GM19395 (cell line): ENCODE measurements at regions not wholly inside any gene's neighbourhood (a gene's known extent, or its start where the extent isn't known, plus 50 kb on each side); places are given as distances from the start of the nearest gene placed in this dataset.
A peak's percentile ranks its signal among the peaks of the same experiment; 100 is the strongest.

Source experiments
- ATAC-seq: cut with Tn5 transposase; IDR thresholded peaks from one replicate; pipeline ENCODE4 v1.9.1; 2021; ENCODE audit warnings: mild to moderate bottlenecking, moderate library complexity; ENCODE audit not compliant: unreplicated experiment

DNA sequence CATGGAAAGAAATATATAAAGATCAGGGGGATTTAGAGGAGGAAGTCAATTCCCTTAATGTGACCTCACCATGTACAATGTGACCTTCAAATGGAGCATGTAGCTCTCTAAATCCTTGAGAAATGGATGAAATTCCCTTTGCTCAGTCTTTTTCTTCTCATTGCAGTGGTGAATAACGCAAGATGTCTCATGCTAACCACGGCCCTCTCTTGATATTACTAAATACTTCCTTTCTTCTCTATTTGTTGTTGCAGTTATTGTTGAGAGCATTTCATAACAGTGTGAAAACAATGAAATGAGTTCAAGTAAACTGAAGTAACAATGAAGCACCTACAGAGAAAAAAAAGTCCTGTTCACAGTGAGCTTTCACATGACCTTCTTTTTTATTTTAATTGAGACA is 55.6 kb downstream of the ZNF281 start:
- ATAC-seq = peak; percentile 74

DNA sequence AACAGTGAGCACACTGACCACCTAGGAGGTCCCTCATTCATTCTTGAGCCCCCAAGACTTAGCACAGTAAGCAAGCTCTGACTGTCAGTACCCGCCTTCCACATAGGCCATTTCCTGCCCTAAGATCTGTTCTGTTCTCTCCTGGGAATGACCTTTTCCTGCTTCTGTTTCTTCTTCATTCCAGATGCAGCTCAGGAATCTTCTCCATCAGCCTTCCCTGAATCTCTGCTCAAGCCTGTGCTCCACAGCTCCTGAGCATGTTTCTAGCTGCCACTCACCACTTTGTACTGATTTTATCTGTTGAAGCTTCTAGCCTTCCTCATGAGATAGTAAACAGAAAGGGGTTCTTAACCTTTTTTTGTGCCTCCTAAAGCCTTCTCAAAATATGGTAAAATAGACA is 56.6 kb downstream of the ZNF281 start:
- ATAC-seq = no peak

DNA sequence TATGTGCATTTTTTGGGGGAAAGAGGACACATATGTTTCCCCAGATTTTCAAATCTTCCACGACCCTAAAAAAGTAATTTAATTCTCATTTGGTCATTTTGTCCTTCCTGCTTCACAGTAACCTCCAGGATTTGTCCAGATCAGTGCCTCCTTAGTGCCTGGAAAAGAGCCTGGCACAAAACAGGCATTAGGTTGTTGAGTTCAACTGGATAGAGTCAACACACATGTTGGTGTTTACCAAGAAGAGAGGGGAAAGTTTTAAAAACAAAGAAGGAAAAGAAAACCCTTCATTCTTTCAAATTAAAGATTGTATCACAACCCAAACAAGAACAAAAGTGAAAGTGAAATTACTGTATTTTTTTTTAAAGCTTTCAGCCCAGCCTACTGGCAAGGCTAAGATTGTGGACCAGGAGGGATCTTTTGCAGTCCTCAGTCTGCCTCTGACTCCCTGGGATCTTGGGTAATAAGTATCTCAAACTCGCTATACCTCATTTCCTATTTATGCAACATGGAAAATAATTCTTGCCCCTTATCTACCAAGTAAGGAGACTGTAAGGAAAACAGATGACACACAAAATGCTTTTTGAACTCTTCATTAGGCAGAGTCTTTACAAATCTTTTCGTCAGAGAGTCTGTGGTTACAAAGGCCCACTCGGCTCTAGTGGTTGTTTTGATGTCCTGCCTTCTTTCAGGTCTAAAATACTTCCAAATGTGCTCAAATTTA is 57.8 kb downstream of the ZNF281 start:
- peak; percentile 69 for ATAC-seq

DNA sequence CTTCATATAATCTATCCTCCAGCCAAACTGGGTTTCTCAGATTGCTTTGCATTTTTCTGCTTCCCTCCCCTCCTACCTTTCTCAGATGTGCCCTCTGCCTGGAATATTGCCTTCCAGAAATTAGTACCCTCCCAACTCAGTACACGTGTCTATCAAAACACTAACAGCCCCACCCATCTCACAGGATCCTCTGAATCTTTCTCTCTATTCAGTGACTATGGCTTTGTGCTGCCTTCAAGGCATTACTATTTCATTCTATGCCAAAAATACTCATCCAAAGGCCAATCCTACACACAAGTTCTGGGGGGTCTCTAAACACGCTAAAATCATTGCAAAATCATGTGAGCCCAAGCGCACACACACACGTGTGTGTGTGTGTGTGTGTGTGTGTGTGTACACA is 58.4 kb downstream of the ZNF281 start:
- ATAC-seq = no peak

DNA sequence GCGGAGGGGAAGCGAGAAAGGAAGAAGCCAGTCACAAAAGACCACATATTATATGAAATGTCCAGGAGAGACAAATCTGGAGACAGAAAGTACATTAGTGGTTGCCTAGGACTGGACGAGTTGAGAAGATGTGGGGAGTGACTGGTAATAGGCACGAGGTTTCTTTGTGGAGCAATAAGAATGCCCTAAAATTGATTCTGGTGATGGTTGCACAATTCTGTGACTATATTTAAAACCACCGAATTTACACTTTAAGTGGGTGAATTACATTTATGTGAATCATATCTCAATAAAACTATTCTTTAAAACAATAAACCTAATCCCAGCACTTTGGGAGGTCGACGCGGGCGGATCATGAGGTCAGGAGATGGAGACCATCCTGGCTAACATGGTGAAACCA is 63.1 kb downstream of the ZNF281 start:
- ATAC-seq = no peak

DNA sequence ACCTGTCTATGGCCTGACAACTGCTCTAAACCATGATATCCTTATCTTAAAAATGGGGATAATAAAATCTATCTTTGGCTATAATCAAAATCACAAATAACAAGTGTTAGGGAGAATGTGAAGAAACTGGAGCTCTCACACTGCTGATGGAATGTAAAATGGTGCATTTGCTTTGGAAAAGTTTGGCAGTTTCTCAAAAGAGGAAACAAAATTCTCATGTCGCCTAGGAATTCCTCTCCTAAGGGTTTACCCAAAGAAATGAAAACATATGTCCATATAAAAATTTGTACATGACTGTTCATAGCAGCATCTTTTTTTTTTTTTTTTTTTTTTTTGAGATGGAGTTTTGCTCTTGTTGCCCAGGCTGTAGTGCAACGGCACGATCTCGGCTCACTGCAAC is 64.3 kb downstream of the ZNF281 start:
- no peak for ATAC-seq

DNA sequence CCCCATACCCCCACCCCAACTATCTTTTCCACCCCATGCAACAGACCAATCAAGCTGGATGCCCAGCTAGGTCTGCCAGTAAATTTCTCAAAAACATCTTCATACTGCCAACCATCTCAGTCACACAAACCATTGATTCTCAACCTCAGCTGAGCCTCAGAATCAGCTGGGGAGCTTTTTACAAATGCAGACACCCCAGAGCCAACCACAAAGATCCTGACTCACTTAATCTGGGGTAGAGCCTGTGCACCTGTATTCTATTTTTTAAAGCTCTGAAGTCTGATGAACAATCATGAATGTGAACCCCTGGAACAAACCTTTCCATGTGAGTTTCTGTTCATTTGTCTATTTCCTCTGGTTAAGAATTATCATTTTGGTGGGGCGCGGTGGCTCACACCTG is 66.0 kb downstream of the ZNF281 start:
- no peak for ATAC-seq

DNA sequence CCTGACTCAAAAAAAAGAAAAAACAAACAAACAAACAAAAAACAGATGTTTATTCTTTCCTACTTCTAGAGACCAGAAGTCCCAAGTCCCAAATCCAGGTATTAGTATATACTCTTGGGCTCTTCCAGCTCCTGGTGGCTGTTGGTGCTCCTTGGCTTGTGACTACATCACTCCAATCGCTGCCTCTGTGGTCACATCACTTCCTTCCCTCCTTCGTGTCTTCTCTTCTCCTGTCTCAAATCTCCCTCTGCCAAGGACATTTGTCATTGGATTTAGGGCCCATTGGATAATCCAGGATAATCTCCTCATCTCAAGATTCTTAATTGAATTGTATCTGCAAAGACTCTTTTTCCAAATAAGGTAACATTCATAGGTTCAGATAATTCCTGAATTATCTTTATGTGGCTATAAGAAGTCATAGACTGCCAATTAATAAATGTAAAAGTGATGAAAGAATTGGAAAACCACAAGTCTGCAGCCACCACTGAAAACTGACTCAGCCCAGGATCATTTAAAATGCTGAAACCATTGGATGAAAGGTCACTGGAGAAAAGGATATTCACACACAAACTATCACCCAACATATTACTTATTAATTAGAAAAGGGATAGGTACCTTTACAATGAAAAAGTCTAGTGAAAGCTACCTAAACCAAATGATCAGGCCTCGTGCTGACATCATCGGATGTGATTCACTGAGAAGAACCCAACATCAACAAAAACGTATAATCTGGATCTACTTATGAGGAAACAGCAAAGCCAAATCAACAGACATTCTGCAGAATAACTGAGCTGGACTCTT is 67.1 kb downstream of the ZNF281 start:
- no peak for ATAC-seq

DNA sequence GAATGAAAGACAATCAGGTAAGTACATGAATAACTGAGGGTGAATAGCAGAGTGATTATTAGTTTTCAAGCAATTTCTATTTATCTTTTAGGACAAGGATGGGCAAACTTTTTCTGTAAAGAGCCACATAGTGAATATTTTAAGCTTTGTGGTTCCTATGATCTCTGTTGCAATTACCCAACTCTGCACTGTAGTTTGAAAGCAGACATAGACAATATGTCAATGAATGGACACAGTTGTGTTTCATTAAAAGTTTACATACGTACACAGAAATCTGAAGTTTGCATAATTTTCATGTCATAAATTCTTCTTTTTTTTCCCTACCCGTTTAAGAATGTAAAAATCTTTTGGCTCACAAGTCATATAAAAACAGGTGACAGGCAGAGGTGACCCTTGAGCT is 71.4 kb downstream of the ZNF281 start:
- ATAC-seq = no peak

DNA sequence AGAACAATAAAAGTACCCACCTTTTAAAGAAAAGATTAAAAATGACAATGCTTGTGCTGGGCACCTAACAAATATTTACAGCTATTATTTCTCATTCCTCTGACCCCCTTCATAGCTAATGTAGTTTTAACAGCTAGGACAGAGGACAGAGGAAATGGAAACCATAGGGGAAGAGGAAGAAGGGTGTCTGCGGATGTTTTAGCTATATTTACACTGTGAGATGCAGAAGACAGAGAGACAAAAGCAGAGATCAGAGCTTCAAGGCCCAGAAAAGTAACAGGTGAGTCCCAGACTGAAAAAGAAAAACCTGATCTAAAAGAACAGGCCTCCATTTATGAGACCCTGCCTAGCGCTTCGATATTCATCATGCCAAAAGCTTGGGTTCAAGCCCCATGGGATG is 72.0 kb downstream of the ZNF281 start:
- no peak for ATAC-seq

DNA sequence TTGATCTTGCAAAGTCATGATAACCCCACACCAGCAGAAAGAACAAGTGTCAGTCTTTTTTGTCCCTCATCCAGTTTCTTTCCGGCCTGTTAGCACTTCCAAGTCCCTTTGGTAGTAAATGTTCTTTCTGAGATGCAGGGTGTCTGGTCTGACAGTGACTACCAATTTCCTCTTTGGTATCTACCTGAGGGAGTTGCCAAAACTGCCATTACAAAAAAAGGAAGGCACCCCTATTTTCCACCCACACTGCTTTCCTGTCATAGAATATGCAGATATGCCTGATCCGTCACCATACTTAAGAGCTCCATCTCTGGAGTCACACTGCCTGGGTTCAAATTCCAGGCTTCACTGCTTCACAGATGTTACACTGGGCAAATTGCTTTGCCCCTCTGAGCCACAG is 72.4 kb downstream of the ZNF281 start:
- no peak for ATAC-seq

DNA sequence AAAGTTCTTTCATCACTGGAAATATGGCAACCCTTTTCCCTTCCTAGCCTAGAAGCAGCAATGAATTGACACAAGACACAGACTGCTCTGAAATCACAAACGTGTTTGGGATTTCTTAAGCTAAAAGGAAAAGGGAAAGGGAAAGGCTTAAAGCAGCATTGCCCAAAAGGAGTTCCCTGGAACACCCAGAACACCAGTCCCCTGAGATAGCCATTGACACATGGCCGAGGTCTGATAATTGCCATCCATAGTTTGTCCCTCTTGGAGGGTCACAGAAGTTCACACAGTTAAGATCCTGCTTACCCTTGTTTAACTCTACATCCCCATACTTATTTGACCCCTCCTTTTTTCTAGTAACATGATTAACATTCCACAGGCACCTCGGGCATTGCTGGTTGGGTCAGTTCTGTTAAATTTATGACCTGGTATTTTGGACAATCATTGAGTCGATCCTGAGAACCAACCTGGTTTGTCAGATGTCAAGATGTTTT is 72.9 kb downstream of the ZNF281 start:
- ATAC-seq = no peak

DNA sequence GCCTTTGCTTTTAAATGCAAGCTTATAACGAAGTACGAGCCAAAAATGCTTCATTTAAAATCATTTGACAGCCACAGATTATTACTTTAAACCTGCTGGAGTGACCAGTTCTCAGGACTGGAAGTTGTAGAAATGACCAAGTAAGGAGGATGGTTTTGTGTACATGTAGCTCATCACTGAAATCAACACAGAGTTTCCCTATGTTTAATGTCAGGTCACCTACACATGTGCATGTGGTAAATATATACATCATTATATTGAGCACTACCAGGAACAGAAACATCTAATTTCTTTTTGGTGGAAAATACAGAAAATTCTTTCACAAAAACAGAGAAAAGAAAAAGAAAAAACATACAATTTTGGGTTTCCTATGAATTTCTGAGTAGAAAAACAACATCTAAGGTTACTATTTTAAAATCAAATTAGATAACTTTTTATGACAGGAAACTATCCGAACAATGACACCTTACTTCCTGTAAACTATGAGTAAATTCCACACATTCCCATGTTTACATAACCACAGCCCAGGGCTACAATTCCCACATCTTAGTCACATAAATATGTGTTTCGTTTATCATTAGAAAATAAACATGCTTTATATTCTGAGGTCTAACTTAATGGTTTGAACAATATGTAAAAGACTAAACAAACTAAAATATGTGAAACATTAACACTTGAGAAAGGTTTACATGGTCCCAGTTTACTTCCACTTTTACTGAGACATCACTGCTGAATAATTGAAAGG is 73.6 kb downstream of the ZNF281 start:
- no peak for ATAC-seq

DNA sequence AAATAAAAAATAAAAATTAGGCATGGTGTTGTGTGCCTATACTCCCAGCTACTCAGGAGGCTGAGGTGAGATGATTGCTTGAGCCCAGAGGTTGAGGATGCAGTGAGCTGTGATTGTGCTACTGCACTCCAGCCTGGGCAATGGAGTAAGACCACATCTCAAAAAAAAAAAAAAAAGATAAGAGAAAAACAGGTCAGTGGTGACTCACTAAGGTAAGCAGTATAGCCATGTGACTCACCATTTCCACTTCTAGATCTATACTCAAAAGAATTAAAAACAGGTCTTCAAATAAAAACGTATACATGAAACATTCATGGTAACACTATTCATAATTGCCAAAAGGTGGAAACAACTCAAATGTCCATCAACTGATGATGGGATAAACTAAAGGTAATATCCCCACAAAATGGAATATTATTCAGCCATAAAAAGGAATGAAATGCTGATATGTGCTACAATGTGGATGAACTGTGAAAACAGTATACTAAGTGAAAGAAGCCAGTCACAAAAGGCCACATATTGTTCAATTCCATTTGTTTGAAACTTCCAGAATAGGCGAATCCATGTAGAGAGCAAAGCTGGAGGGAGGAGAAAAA is 75.1 kb downstream of the ZNF281 start:
- ATAC-seq = no peak

DNA sequence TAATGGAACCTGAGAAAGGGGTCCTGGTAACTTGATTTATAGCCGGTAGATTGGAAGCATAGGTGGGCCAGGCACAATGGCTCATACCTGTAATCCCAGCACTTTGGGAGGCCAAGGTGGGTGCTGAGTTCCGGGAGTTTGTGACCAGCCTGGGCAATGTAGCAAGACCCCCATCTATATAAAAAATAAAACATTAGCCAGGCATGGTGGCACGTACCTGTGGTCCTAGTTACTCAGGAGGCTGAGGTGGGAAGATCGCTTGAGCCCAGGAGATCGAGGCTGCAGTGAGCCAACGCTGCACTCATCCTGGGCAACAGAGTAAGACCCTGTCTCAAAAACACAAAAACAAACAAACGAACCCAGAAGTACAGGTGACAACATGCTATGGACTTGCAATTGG is 76.5 kb downstream of the ZNF281 start:
- ATAC-seq = no peak

DNA sequence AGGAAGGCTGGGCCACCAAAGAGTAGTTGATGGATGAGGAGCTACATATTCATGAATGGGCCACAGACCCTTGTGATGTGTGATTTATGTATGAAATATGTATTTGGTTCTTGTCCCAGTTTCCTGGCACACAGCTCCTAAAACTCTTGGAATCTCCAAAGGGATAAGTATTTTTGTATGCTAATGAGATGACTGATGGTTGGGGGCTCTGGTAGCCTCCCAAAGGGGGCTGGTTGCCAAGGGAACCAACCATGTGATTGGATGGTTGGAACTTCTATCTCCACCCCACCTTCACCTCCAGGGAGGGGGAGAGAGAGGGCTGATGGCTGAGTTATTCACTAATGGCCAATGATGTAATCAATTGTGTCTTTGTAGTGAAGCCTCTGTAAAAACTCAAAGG is 77.1 kb downstream of the ZNF281 start:
- ATAC-seq = no peak

DNA sequence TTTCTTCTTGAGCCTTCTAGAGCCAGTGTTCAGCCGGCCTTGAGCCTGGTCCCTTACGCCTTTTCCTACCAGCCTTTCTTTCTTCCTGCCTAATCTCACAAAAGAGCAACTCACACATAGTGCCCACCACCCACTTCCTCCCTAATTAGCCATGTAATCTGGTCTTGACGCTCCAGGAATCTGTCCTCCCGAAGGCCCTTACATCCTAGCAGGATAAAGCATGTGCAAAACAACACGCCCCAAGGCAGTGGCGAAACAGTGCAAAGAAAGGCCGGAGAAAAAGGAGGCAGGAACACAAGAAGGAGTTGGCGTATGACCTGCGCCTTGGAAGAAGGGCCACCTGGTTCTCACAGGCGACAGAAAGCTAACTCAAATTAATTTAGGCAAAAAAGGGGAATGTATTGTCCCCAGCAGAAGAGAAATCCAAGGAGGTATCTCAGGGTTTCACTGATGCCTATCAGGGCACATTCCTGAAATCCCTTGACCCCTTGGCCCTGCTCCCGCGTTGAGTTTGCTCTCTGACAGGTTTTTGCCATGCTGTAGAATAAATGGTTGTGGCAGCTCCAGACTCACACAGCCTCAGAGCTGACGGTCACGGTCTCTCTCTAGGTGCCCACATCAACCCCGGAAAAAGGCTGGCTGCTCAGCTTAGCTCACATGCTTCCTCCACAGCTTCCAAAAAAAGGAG is 79.0 kb downstream of the ZNF281 start:
- ATAC-seq = no peak

DNA sequence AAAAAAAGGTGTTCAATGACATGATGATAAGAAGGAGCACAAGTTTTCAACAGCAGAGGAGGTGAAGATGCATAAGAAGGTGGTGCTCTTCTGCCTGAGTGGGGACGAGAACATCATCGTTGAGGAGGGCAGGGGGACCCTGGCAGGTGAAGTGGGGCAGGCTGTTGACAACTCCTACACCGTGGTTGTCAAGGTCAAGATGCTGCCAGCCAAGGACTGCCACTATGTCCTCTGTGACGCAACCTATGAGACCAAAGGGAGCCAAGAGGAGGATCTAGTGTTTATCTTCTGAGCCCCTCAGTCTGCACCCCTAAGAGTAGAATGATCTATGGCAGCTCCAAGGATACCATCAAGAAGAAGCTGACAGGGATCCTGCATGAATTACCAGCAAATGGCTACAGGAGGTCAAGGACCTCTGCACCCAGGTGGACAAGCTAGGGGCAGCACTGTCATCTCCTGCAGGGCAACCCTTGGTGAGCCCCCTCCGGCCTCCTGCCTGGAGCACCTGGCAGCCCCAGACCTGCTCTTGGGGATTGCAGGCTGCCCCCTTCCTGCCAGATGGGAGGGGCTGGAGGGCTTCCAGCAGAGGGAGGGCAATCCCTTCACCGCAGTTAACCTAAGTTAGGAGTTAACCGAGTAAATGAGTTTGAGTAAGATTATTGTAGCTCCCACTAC is 80.5 kb downstream of the ZNF281 start:
- no peak for ATAC-seq

DNA sequence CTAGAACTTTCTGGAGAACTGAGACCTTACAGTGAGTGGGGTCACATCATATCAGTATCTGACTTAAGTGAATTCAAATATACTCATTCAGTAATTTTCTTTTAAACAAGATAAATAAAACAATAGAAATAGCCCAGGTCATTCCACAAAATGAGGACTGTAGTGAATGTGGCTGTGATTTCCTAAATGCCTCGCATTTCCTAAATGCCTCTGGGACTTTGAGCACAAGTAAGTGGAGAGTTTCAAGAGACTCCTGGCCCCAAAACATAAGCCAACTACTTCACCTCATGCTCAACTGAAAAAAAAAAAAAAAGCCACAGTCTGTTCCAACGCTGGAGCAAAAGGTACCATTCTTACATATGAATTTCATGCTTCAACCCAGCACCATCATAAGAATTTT is 81.5 kb downstream of the ZNF281 start:
- ATAC-seq = no peak

DNA sequence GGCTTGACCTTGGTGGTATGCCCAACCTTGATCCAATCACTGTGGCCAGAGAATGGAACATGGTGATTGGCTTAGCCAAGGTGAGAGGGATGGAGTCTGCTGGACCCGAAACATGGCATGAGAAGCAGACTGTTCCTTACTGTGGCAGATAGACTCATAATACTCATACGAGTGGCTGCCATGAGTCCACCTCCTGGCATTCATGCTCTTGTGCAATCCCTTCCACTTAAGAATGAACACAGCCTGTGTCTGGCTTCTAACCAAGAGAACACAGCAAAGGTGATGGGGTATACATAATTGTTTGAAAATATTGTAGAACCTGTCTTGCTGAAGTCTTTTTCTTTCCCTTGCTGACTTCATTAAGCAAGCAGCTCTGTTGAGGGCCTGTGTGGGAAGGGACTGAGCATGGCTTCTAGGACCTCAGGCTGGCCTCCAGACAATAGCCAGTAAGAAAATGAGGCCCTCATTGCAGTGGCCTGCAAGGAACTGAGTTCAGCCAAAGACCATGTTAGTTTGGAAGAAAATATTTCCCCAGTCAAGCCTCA is 85.9 kb downstream of the ZNF281 start:
- ATAC-seq = no peak
